Dendritic cell treated with granulocyte-macrophage colony-stimulating factor and Interleukin-4, amounts not matched to agents 40 ng/mL and 50 ng/mL, for 4 days (primary cell): ENCODE measurements at regions not wholly inside any gene's neighbourhood (a gene's known extent, or its start where the extent isn't known, plus 50 kb on each side); places are given as distances from the start of the nearest gene placed in this dataset.

Experiments
- H3K27ac Mint-ChIP-seq: one replicate; pipeline ENCODE4 v1.8.0; 2022; ENCODE audit warnings: mild to moderate bottlenecking, mixed read lengths
- H3K27me3 Mint-ChIP-seq: one replicate; pipeline ENCODE4 v1.8.0; 2022; ENCODE audit warnings: mild to moderate bottlenecking, mixed read lengths
- H3K36me3 Mint-ChIP-seq: one replicate; pipeline ENCODE4 v1.8.0; 2022; ENCODE audit warnings: low read depth, mixed read lengths
- H3K4me1 Mint-ChIP-seq: one replicate; pipeline ENCODE4 v1.8.0; 2022; ENCODE audit warnings: low read depth, mixed read lengths
- H3K4me3 Mint-ChIP-seq: one replicate; pipeline ENCODE4 v1.8.0; 2022; ENCODE audit warnings: mild to moderate bottlenecking, moderate library complexity, mixed read lengths
- H3K9me3 Mint-ChIP-seq: one replicate; pipeline ENCODE4 v1.8.0; 2022; ENCODE audit warnings: mixed read lengths
- intact Hi-C: fragments of 100-400 bp; cut with micrococcal nuclease; formaldehyde crosslinking; loops from one replicate; pipeline ENCODE4 v1.15.0; 2022

GRCh38 chr2:150284116-150284515, 203.4 kb downstream of the RND3 start:
- Mint-ChIP-seq H3K27ac (no peak overlapping the region), H3K4me3 (no peak overlapping the region), H3K36me3 (no peaks in the 10 kb centered on the region), H3K9me3 (peaks cover 23% of the 10 kb centered on the region), H3K4me1 (no peaks in the 10 kb centered on the region), H3K27me3 (no peaks in the 10 kb centered on the region)
- intact Hi-C loops: no loop called here

GRCh38 chr2:150282771-150283371, 204.6 kb downstream of the RND3 start:
- Mint-ChIP-seq H3K9me3 (peaks cover 30% of the 10 kb centered on the region), H3K4me1 (no peaks in the 10 kb centered on the region), H3K27ac (no peak overlapping the region), H3K27me3 (no peaks in the 10 kb centered on the region), H3K4me3 (no peak overlapping the region), H3K36me3 (no peaks in the 10 kb centered on the region)
- intact Hi-C loops: no loop called here

- intact Hi-C loops: no loop called here
- Mint-ChIP-seq H3K27me3 (no peaks in the 10 kb centered on the region), H3K27ac (no peak overlapping the region), H3K36me3 (no peaks in the 10 kb centered on the region), H3K4me1 (no peaks in the 10 kb centered on the region), H3K9me3 (peaks cover 35% of the 10 kb centered on the region), H3K4me3 (no peak overlapping the region)
Measured at GRCh38 chr2:150282357-150282756, 205.1 kb downstream of the RND3 start.

- no peak overlapping the region for H3K27ac Mint-ChIP-seq
- no peaks in the 10 kb centered on the region for H3K27me3 Mint-ChIP-seq
- peaks cover 56% of the 10 kb centered on the region for H3K9me3 Mint-ChIP-seq
- H3K4me3 Mint-ChIP-seq: no peak overlapping the region
- no peaks in the 10 kb centered on the region for H3K36me3 Mint-ChIP-seq
- intact Hi-C loops: no loop called here
- H3K4me1 Mint-ChIP-seq: no peaks in the 10 kb centered on the region
Measured at GRCh38 chr2:150280231-150280630, 207.2 kb downstream of the RND3 start.

GRCh38 chr2:150279686-150280085, 207.8 kb downstream of the RND3 start:
- H3K27me3 Mint-ChIP-seq: no peaks in the 10 kb centered on the region
- no peaks in the 10 kb centered on the region for H3K4me1 Mint-ChIP-seq
- H3K27ac Mint-ChIP-seq: no peak overlapping the region
- no peak overlapping the region for H3K4me3 Mint-ChIP-seq
- H3K36me3 Mint-ChIP-seq: no peaks in the 10 kb centered on the region
- intact Hi-C loops: no loop called here
- peaks cover 62% of the 10 kb centered on the region for H3K9me3 Mint-ChIP-seq

- Mint-ChIP-seq H3K9me3 (peaks cover 60% of the 10 kb centered on the region), H3K4me3 (no peak overlapping the region), H3K36me3 (no peaks in the 10 kb centered on the region), H3K27ac (no peak overlapping the region), H3K27me3 (no peaks in the 10 kb centered on the region), H3K4me1 (no peaks in the 10 kb centered on the region)
- intact Hi-C loops: no loop called here
Measured at GRCh38 chr2:150276737-150277136, 210.7 kb downstream of the RND3 start.

GRCh38 chr2:150274108-150274507, 213.4 kb downstream of the RND3 start:
- no peaks in the 10 kb centered on the region for H3K4me1 Mint-ChIP-seq
- H3K4me3 Mint-ChIP-seq: no peak overlapping the region
- intact Hi-C loops: no loop called here
- no peak overlapping the region for H3K27ac Mint-ChIP-seq
- no peaks in the 10 kb centered on the region for H3K27me3 Mint-ChIP-seq
- peaks cover 43% of the 10 kb centered on the region for H3K9me3 Mint-ChIP-seq
- no peaks in the 10 kb centered on the region for H3K36me3 Mint-ChIP-seq

- intact Hi-C loops: no loop called here
- no peak overlapping the region for H3K27ac Mint-ChIP-seq
- H3K36me3 Mint-ChIP-seq: no peaks in the 10 kb centered on the region
- H3K27me3 Mint-ChIP-seq: no peaks in the 10 kb centered on the region
- no peak overlapping the region for H3K4me3 Mint-ChIP-seq
- no peaks in the 10 kb centered on the region for H3K4me1 Mint-ChIP-seq
- H3K9me3 Mint-ChIP-seq: peaks cover 30% of the 10 kb centered on the region
Measured at GRCh38 chr2:150271952-150272802, 215.3 kb downstream of the RND3 start.

- Mint-ChIP-seq H3K27ac (no peak overlapping the region), H3K36me3 (no peaks in the 10 kb centered on the region), H3K4me3 (no peak overlapping the region), H3K9me3 (peaks cover 12% of the 10 kb centered on the region), H3K27me3 (no peaks in the 10 kb centered on the region), H3K4me1 (no peaks in the 10 kb centered on the region)
- intact Hi-C loops: no loop called here
Measured at GRCh38 chr2:150267651-150268415, 219.6 kb downstream of the RND3 start.

GRCh38 chr2:150266931-150267330, 220.5 kb downstream of the RND3 start:
- Mint-ChIP-seq H3K27ac (no peak overlapping the region), H3K36me3 (no peaks in the 10 kb centered on the region), H3K4me3 (no peak overlapping the region), H3K4me1 (no peaks in the 10 kb centered on the region), H3K27me3 (no peaks in the 10 kb centered on the region), H3K9me3 (peaks cover 15% of the 10 kb centered on the region)
- intact Hi-C loops: no loop called here

GRCh38 chr2:150264442-150264841, 223.0 kb downstream of the RND3 start:
- Mint-ChIP-seq H3K36me3 (no peaks in the 10 kb centered on the region), H3K4me1 (no peaks in the 10 kb centered on the region), H3K9me3 (peaks cover 30% of the 10 kb centered on the region), H3K27me3 (no peaks in the 10 kb centered on the region), H3K4me3 (no peak overlapping the region), H3K27ac (no peak overlapping the region)
- intact Hi-C loops: no loop called here

GRCh38 chr2:150261691-150262090, 225.8 kb downstream of the RND3 start:
- H3K27me3 Mint-ChIP-seq: no peaks in the 10 kb centered on the region
- H3K4me3 Mint-ChIP-seq: no peak overlapping the region
- peaks cover 30% of the 10 kb centered on the region for H3K9me3 Mint-ChIP-seq
- no peaks in the 10 kb centered on the region for H3K36me3 Mint-ChIP-seq
- no peak overlapping the region for H3K27ac Mint-ChIP-seq
- intact Hi-C loops: no loop called here
- no peaks in the 10 kb centered on the region for H3K4me1 Mint-ChIP-seq

- Mint-ChIP-seq H3K27me3 (no peaks in the 10 kb centered on the region), H3K4me3 (no peak overlapping the region), H3K36me3 (no peaks in the 10 kb centered on the region), H3K9me3 (peaks cover 30% of the 10 kb centered on the region), H3K27ac (no peak overlapping the region), H3K4me1 (no peaks in the 10 kb centered on the region)
- intact Hi-C loops: no loop called here
Measured at GRCh38 chr2:150260636-150261035, 226.8 kb downstream of the RND3 start.

GRCh38 chr2:150259746-150260145, 227.7 kb downstream of the RND3 start:
- intact Hi-C loops: no loop called here
- no peak overlapping the region for H3K4me3 Mint-ChIP-seq
- H3K36me3 Mint-ChIP-seq: no peaks in the 10 kb centered on the region
- H3K4me1 Mint-ChIP-seq: no peaks in the 10 kb centered on the region
- peaks cover 30% of the 10 kb centered on the region for H3K9me3 Mint-ChIP-seq
- no peak overlapping the region for H3K27ac Mint-ChIP-seq
- no peaks in the 10 kb centered on the region for H3K27me3 Mint-ChIP-seq
